ENCODE measurements at regions not wholly inside any gene's neighbourhood (a gene's known extent, or its start where the extent isn't known, plus 50 kb on each side); places are given as distances from the start of the nearest gene placed in this dataset.

- Histone ChIP-seq H3K79me2 (ENCODE audit: low read length) (no peaks in the 10 kb centered on the region), H3K4me1 (ENCODE audit: low read length) (no peaks in the 10 kb centered on the region), H3K27me3 (ENCODE audit: low read depth, low read length) (no peaks in the 10 kb centered on the region), H3K27ac (ENCODE audit: low read length) (no peak overlapping the region), H3K9me3 (ENCODE audit: insufficient read depth, low read length) (no peaks in the 10 kb centered on the region), H3K9ac (ENCODE audit: low read length) (no peak overlapping the region), H3K4me3 (ENCODE audit: low read length) (no peak overlapping the region), H3K36me3 (replicated peaks; ENCODE audit: low read depth, low read length) (no peaks in the 10 kb centered on the region), H4K20me1 (ENCODE audit: insufficient read depth, low read length) (no peaks in the 10 kb centered on the region), H2AFZ (ENCODE audit: low read depth, low read length) (no peak overlapping the region), H3K4me2 (ENCODE audit: low read length) (no peak overlapping the region)
- TF ChIP-seq CTCF (IDR thresholded peaks at IDR 0.05; ENCODE audit: low read depth, low read length), result no peak
- no peak for TF ChIP-seq EZH2phosphoT487 (IDR thresholded peaks at IDR 0.05; ENCODE audit: low read depth)
Measured at GRCh38 chr2:64374686-64375085, 79.3 kb upstream of the LGALSL start.

- H3K79me2 ChIP-seq (ENCODE audit: low read length), result no peaks in the 10 kb centered on the region
- TF ChIP-seq EZH2phosphoT487 (IDR thresholded peaks at IDR 0.05; ENCODE audit: low read depth) (no peak), CTCF (IDR thresholded peaks at IDR 0.05; ENCODE audit: low read depth, low read length) (no peak)
- no peak overlapping the region for H2AFZ ChIP-seq (ENCODE audit: low read depth, low read length)
- H3K36me3 ChIP-seq (replicated peaks; ENCODE audit: low read depth, low read length), result no peaks in the 10 kb centered on the region
- no peaks in the 10 kb centered on the region for H3K27me3 ChIP-seq (ENCODE audit: low read depth, low read length)
- H3K9ac ChIP-seq (ENCODE audit: low read length), result no peak overlapping the region
- H3K4me3 ChIP-seq (ENCODE audit: low read length), result no peak overlapping the region
- H3K9me3 ChIP-seq (ENCODE audit: insufficient read depth, low read length), result no peaks in the 10 kb centered on the region
- no peaks in the 10 kb centered on the region for H4K20me1 ChIP-seq (ENCODE audit: insufficient read depth, low read length)
- H3K27ac ChIP-seq (ENCODE audit: low read length), result no peak overlapping the region
- H3K4me1 ChIP-seq (ENCODE audit: low read length), result no peaks in the 10 kb centered on the region
- H3K4me2 ChIP-seq (ENCODE audit: low read length), result no peak overlapping the region
Measured at GRCh38 chr2:64376926-64377325, 77.0 kb upstream of the LGALSL start.

- no peaks in the 10 kb centered on the region for H3K9me3 ChIP-seq (ENCODE audit: insufficient read depth, low read length)
- no peaks in the 10 kb centered on the region for H3K4me1 ChIP-seq (ENCODE audit: low read length)
- no peaks in the 10 kb centered on the region for H4K20me1 ChIP-seq (ENCODE audit: insufficient read depth, low read length)
- no peaks in the 10 kb centered on the region for H3K27me3 ChIP-seq (ENCODE audit: low read depth, low read length)
- no peak overlapping the region for H3K9ac ChIP-seq (ENCODE audit: low read length)
- H3K79me2 ChIP-seq (ENCODE audit: low read length), result no peaks in the 10 kb centered on the region
- H2AFZ ChIP-seq (ENCODE audit: low read depth, low read length), result no peak overlapping the region
- TF ChIP-seq CTCF (IDR thresholded peaks at IDR 0.05; ENCODE audit: low read depth, low read length), result no peak
- no peak for TF ChIP-seq EZH2phosphoT487 (IDR thresholded peaks at IDR 0.05; ENCODE audit: low read depth)
- H3K4me2 ChIP-seq (ENCODE audit: low read length), result no peak overlapping the region
- H3K27ac ChIP-seq (ENCODE audit: low read length), result no peak overlapping the region
- no peak overlapping the region for H3K4me3 ChIP-seq (ENCODE audit: low read length)
- H3K36me3 ChIP-seq (replicated peaks; ENCODE audit: low read depth, low read length), result no peaks in the 10 kb centered on the region
Measured at GRCh38 chr2:64379186-64379585, 74.8 kb upstream of the LGALSL start.

- no peaks in the 10 kb centered on the region for H3K4me1 ChIP-seq (ENCODE audit: low read length)
- no peaks in the 10 kb centered on the region for H3K27me3 ChIP-seq (ENCODE audit: low read depth, low read length)
- no peak for TF ChIP-seq EZH2phosphoT487 (IDR thresholded peaks at IDR 0.05; ENCODE audit: low read depth)
- no peak for TF ChIP-seq CTCF (IDR thresholded peaks at IDR 0.05; ENCODE audit: low read depth, low read length)
- H3K9ac ChIP-seq (ENCODE audit: low read length), result no peak overlapping the region
- H3K4me2 ChIP-seq (ENCODE audit: low read length), result no peak overlapping the region
- no peaks in the 10 kb centered on the region for H3K36me3 ChIP-seq (replicated peaks; ENCODE audit: low read depth, low read length)
- H3K9me3 ChIP-seq (ENCODE audit: insufficient read depth, low read length), result no peaks in the 10 kb centered on the region
- no peak overlapping the region for H3K4me3 ChIP-seq (ENCODE audit: low read length)
- H3K79me2 ChIP-seq (ENCODE audit: low read length), result no peaks in the 10 kb centered on the region
- no peak overlapping the region for H2AFZ ChIP-seq (ENCODE audit: low read depth, low read length)
- H4K20me1 ChIP-seq (ENCODE audit: insufficient read depth, low read length), result no peaks in the 10 kb centered on the region
- no peak overlapping the region for H3K27ac ChIP-seq (ENCODE audit: low read length)
Measured at GRCh38 chr2:64380853-64381527, 73.0 kb upstream of the LGALSL start.

Data from OCI-LY3 (cell line).